ENCODE measurements at regions not wholly inside any gene's neighbourhood (a gene's known extent, or its start where the extent isn't known, plus 50 kb on each side); places are given as distances from the start of the nearest gene placed in this dataset.
A peak's percentile ranks its signal among the peaks of the same experiment; 100 is the strongest.

DNA sequence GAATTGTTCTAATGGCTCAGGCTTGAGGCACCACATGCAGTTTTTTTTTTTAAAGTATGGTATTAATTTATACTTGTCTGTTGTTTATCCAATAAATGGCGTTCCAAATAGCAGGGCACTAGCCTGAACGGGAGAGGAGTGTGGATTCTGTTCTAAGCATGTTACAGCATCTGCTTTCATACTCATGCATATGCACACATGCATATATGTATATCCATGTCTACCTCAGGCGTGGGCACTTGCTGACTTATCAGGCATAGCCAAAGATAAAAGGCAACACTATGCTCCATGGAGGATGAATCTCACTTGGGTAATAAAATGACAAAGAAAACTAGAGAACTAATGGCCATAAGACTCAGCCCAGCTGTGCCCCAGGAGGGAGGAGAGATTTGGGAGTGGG lies 393.8 kb downstream of the GADD45G start:
- no peaks in the 10 kb centered on the region for H3K9me3 ChIP-seq
- no peaks in the 10 kb centered on the region for H3K27me3 ChIP-seq
- H3K27ac ChIP-seq = no peak overlapping the region
- intact Hi-C loops (cut with DNase I) = no loop called here
- no peak for DNase-seq (ENCODE audit: low spot score in 2 of 2)
- H3K36me3 ChIP-seq = no peaks in the 10 kb centered on the region
- peaks cover 23 to 36% of the 10 kb centered on the region in 2 donors for H3K4me1 ChIP-seq
- no peak overlapping the region for H3K4me3 ChIP-seq
- TF ChIP-seq, protein P1, sequence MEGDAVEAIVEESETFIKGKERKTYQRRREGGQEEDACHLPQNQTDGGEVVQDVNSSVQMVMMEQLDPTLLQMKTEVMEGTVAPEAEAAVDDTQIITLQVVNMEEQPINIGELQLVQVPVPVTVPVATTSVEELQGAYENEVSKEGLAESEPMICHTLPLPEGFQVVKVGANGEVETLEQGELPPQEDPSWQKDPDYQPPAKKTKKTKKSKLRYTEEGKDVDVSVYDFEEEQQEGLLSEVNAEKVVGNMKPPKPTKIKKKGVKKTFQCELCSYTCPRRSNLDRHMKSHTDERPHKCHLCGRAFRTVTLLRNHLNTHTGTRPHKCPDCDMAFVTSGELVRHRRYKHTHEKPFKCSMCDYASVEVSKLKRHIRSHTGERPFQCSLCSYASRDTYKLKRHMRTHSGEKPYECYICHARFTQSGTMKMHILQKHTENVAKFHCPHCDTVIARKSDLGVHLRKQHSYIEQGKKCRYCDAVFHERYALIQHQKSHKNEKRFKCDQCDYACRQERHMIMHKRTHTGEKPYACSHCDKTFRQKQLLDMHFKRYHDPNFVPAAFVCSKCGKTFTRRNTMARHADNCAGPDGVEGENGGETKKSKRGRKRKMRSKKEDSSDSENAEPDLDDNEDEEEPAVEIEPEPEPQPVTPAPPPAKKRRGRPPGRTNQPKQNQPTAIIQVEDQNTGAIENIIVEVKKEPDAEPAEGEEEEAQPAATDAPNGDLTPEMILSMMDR (IDR thresholded peaks at IDR 0.05) = no peak

DNA sequence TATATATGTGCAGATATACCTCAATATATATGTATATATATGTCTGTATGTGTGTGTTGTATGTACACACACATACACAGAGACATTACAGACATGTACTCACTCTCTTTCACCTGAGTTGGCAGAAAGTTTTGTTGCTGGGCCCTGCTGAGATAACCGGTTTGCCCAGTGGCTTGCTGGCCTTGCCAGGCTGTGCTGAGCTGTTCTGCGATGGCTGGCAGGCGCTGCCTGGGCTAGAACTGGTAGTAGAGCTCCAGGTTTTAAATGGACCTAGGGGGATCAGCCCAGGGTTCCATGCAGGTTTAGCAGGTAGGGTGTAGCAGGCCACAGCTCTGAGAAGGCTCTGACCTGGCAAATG lies 394.3 kb downstream of the GADD45G start:
- Histone ChIP-seq H3K27me3 (no peaks in the 10 kb centered on the region), H3K4me3 (peak overlapping the region; percentile 43 to 61), H3K4me1 (peaks cover 24 to 37% of the 10 kb centered on the region in 2 donors), H3K27ac (peak overlapping the region; percentile 78 to 80), H3K36me3 (no peaks in the 10 kb centered on the region), H3K9me3 (no peaks in the 10 kb centered on the region)
- intact Hi-C loops (cut with DNase I) = no loop called here
- TF ChIP-seq, protein P1 (IDR thresholded peaks at IDR 0.05) = no peak
- DNase-seq (ENCODE audit: low spot score in 2 of 2) = no peak

DNA sequence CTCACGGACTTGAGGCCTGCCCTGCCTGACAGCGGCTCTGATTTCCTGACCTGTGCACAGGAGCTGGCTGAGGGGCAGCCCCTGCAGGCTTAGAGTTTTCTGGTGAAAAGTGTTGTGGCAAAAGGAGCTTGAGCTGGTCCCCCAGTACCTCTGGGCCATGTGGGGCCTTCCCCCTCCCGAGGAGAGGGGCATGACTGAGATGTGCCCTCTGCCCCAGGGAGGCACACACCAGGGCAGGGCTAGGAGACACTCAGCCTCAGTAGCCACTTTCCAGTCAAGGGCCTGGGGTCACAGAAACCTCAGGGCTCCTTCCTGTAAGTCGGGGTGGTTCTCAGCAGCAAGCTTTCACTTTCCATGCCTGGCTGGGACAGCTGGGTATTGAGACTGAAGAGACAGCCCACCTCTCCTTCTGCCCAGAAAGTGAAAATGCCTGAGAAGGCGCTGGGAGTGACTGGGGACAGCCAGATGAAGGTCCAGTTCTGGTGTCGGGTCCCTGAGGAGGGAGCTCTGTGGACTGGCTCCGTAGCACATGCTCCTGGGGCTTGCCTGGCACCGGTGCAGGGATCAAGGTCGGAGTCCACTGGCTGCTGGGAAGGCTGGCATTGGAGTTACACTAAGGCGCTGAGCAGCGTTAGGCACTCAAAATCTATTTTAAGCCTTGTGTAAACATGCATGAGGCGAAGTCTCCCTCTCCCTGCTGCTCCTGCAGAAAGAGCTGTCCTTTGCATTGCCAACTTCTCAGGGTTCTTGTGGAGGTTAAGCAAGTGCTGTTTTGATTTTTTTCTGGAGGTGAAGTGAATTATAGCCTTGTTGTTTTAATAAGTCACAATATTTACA lies 394.9 kb downstream of the GADD45G start:
- Histone ChIP-seq H3K27ac (peak overlapping the region; percentile 78 to 80), H3K4me1 (peaks cover 24 to 37% of the 10 kb centered on the region in 2 donors), H3K36me3 (no peaks in the 10 kb centered on the region), H3K4me3 (peak overlapping the region; percentile 43 to 61), H3K27me3 (no peaks in the 10 kb centered on the region), H3K9me3 (no peaks in the 10 kb centered on the region)
- intact Hi-C loops (cut with DNase I) = loop anchor here (2.0 to 10.0 kb wide), 4 partner anchors 67 to 965 kb away; no protein-coding TSS in a partner anchor
- DNase-seq (ENCODE audit: low spot score in 2 of 2) = peak in 1 of 2 donors; percentile 82
- TF ChIP-seq, protein P1 (IDR thresholded peaks at IDR 0.05) = no peak

DNA sequence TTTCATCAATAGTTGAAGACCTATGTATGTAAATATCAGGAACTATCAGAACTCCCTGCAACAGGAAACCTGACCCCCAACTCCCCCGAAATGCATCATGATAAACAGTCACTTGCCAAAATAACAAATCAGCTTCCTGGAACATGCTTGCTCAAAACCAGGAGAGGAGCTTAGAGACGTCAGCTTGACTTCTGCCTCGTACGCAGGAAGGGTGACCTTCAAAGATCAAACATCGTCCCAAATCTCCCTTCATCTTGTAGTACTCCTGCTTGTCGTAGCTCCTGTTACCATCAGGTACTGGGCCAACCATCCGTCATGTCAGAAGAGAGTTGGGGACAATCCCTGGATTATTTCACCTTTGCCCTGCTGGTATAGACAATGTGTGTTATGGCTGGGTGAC lies 396.1 kb downstream of the GADD45G start:
- no peaks in the 10 kb centered on the region for H3K9me3 ChIP-seq
- DNase-seq (ENCODE audit: low spot score in 2 of 2) = no peak
- H3K36me3 ChIP-seq = no peaks in the 10 kb centered on the region
- TF ChIP-seq, protein P1 (IDR thresholded peaks at IDR 0.05) = no peak
- no peaks in the 10 kb centered on the region for H3K27me3 ChIP-seq
- intact Hi-C loops (cut with DNase I) = loop anchor here (2.0 to 10.0 kb wide), 4 partner anchors 68 to 964 kb away; no protein-coding TSS in a partner anchor
- no peak overlapping the region for H3K27ac ChIP-seq
- peaks cover 24 to 37% of the 10 kb centered on the region in 2 donors for H3K4me1 ChIP-seq
- no peak overlapping the region for H3K4me3 ChIP-seq

DNA sequence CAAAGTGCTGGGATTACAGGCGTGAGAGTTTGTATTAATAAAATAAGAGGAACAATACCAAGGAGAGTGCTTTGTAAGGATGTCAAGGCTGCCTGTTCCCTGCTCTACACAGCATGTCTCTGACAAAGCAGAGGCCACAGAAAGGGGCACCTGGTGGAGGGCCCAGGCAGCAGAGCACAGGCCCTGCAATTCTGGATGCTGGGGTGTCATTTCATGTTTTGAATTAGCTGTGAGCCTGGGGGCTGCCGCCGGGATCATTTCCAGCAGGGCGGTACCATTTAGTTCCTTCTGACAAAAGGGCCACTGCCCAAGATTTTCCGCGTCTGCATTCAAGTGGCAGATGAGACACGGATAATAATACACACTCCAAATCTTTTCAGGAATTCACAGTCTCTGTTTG lies 396.9 kb downstream of the GADD45G start:
- H3K27me3 ChIP-seq = no peaks in the 10 kb centered on the region
- peaks cover 24 to 37% of the 10 kb centered on the region in 2 donors for H3K4me1 ChIP-seq
- intact Hi-C loops (cut with DNase I) = loop anchor here (2.0 to 10.0 kb wide), 5 partner anchors 69 to 963 kb away; partner anchors contain the start of gene GADD45G
- no peak overlapping the region for H3K4me3 ChIP-seq
- TF ChIP-seq, protein P1 (IDR thresholded peaks at IDR 0.05) = no peak
- no peak for DNase-seq (ENCODE audit: low spot score in 2 of 2)
- no peaks in the 10 kb centered on the region for H3K9me3 ChIP-seq
- H3K27ac ChIP-seq = no peak overlapping the region
- no peaks in the 10 kb centered on the region for H3K36me3 ChIP-seq

Measured in ascending aorta (tissue), 2 donors.